H1 (cell line): ENCODE measurements at regions not wholly inside any gene's neighbourhood (a gene's known extent, or its start where the extent isn't known, plus 50 kb on each side); places are given as distances from the start of the nearest gene placed in this dataset.

Source experiments
- ATF2 ChIP-seq: IDR thresholded peaks from 2 replicates; pipeline ENCODE4 v1.6.1; 2012; ENCODE audit warnings: low read length, inconsistent platforms
- EGR1 ChIP-seq: IDR thresholded peaks from 2 replicates; pipeline ENCODE4 v1.6.1; 2011; ENCODE audit warnings: low read depth, low read length, borderline replicate concordance
- POLR2AphosphoS5 ChIP-seq: IDR thresholded peaks from 2 replicates; pipeline ENCODE4 v1.6.1; 2011; ENCODE audit warnings: low read depth, low read length

DNA sequence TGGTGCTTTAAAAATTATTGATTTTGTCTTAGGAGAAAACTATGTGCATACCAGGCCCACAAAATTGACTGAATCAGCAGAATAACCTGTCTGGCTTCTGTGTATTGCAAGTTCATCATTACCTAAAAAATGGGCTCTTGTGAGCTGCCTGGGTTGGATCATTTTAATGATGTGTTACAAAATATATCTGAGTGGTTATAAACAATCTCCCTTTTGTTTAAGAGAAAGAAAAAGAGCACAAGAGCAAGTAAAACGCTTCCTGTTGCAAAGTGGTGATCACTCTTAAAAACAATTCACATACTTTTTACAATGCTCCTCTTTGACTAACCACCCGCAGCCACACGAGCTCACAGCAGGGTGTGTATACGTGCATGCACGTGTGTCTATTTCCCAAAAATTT is 335.1 kb downstream of the HDGFL1 start (continued):
- TF ChIP-seq ATF2 = no peak
- no peak for TF ChIP-seq EGR1
- TF ChIP-seq POLR2AphosphoS5 = no peak
